H1 (cell line): ENCODE measurements at regions not wholly inside any gene's neighbourhood (a gene's known extent, or its start where the extent isn't known, plus 50 kb on each side); places are given as distances from the start of the nearest gene placed in this dataset.

Source experiments
- CTCF ChIA-PET: fragments of 300-600 bp; sonication (Branson Sonifier 250); formaldehyde crosslinking; loops from one replicate; lab custom pipeline; 2021; ENCODE audit not compliant: partially characterized antibody; lab: Charles Lee
- POLR2A ChIA-PET: fragments of 300-600 bp; sonication (Branson Sonifier 250); formaldehyde crosslinking; loops from one replicate; lab custom pipeline; 2021; ENCODE audit warnings: inconsistent platforms; ENCODE audit not compliant: partially characterized antibody; lab: Charles Lee
- DNase-seq, 2 experiments: peaks; one replicate each; pipeline versions ENCODE4 v3.0.0 to v3.0.0-alpha.2; 2010 to 2022; ENCODE audit warnings: low spot score in 2 of 2, low read depth in 1 of 2, mixed read lengths in 1 of 2
- FAIRE-seq: peaks from 2 replicates; lab custom pipeline; 2011; peaks lifted over from hg19 to GRCh38; lab: Jason Lieb, UNC
- H2AFZ ChIP-seq: 2 replicates; pipeline ENCODE4 v1.8.1; 2012; ENCODE audit warnings: low read length, inconsistent platforms
- H2AK5ac ChIP-seq: 2 replicates; pipeline ENCODE4 v1.6.1; 2013; ENCODE audit warnings: low read depth, low read length
- H2BK120ac ChIP-seq: replicated peaks from 2 replicates; pipeline ENCODE3; 2013; ENCODE audit warnings: low read depth, low read length, inconsistent platforms
- H2BK12ac ChIP-seq: 2 replicates; pipeline ENCODE4 v1.6.1; 2013; ENCODE audit warnings: low read depth, low read length
- H2BK15ac ChIP-seq: 2 replicates; pipeline ENCODE4 v1.6.1; 2013; ENCODE audit warnings: low read length
- H2BK20ac ChIP-seq: 2 replicates; pipeline ENCODE4 v1.6.1; 2013; ENCODE audit warnings: low read length
- H2BK5ac ChIP-seq: 2 replicates; pipeline ENCODE4 v1.6.1; 2013; ENCODE audit warnings: low read depth, low read length
- H3K14ac ChIP-seq: 2 replicates; pipeline ENCODE4 v1.6.1; 2013; ENCODE audit warnings: inconsistent platforms; ENCODE audit not compliant: insufficient read length
- H3K18ac ChIP-seq: 2 replicates; pipeline ENCODE4 v1.6.1; 2013; ENCODE audit warnings: low read length; ENCODE audit errors: extremely low read depth
- H3K23ac ChIP-seq: 2 replicates; pipeline ENCODE4 v1.6.1; 2013; ENCODE audit warnings: inconsistent platforms; ENCODE audit not compliant: insufficient read length
- H3K23me2 ChIP-seq: 2 replicates; pipeline ENCODE4 v1.6.1; 2013; ENCODE audit warnings: low read depth, low read length
- H3K27ac ChIP-seq: 2 replicates; pipeline ENCODE4 v1.6.1; 2011; ENCODE audit warnings: low read depth, low read length, inconsistent platforms
- H3K27me3 ChIP-seq, 4 experiments: replicated peaks in 1 of 4; 1 replicate in 1 of 4; 2 replicates in 3 of 4; pipeline versions ENCODE4 v1.6.1 to v1.8.1; 2011 to 2013; ENCODE audit warnings: low read length in 3 of 4, mild to moderate bottlenecking in 3 of 4, inconsistent platforms in 2 of 4, mixed read lengths in 2 of 4, moderate library complexity in 1 of 4; ENCODE audit not compliant: control insufficient read depth in 3 of 4, insufficient read depth in 3 of 4; ENCODE audit errors: extremely low read depth in 1 of 4
- H3K36me3 ChIP-seq, 4 experiments: 2 replicates each; pipeline versions ENCODE4 v1.6.1 to v1.8.1; 2011 to 2013; ENCODE audit warnings: mild to moderate bottlenecking in 4 of 4, low read length in 3 of 4, moderate library complexity in 2 of 4, control low read depth in 1 of 4, inconsistent platforms in 1 of 4; ENCODE audit not compliant: insufficient read depth in 4 of 4, control insufficient read depth in 2 of 4
- H3K4ac ChIP-seq: replicated peaks from 2 replicates; pipeline ENCODE3; 2013; ENCODE audit warnings: low read length, low read depth, mixed read lengths, inconsistent platforms; ENCODE audit not compliant: insufficient read length
- H3K4me1 ChIP-seq, 4 experiments: replicated peaks in 1 of 4; 1 replicate in 1 of 4; 2 replicates in 3 of 4; pipeline versions ENCODE4 v1.6.1 to v1.8.1; 2011 to 2013; ENCODE audit warnings: low read length in 3 of 4, inconsistent platforms in 2 of 4, mixed read lengths in 1 of 4; ENCODE audit not compliant: insufficient read depth in 4 of 4, control insufficient read depth in 3 of 4
- H3K4me2 ChIP-seq, 2 experiments: 2 replicates each; pipeline versions ENCODE4 v1.6.1 to v1.8.1; 2011 to 2013; ENCODE audit warnings: low read depth in 2 of 2, low read length in 2 of 2, control low read depth in 1 of 2, inconsistent platforms in 1 of 2, mild to moderate bottlenecking in 1 of 2; ENCODE audit not compliant: insufficient read depth in 1 of 2
- H3K4me3 ChIP-seq, 4 experiments: fragments of 200-600, 300-600 bp in 1 of 4; sonication (generic), shearing (Covaris generic), sonication (Bioruptor Twin) in 1 of 4; 2 replicates each; pipeline versions ENCODE4 v1.5.1 to v1.8.1; 2011 to 2016; ENCODE audit warnings: low read length in 4 of 4, low read depth in 3 of 4, control low read depth in 2 of 4, inconsistent platforms in 2 of 4, mild to moderate bottlenecking in 2 of 4, mixed read lengths in 1 of 4, moderate library complexity in 1 of 4; ENCODE audit not compliant: insufficient read depth in 2 of 4; ENCODE audit errors: extremely low read depth in 1 of 4
- H3K56ac ChIP-seq: replicated peaks from 2 replicates; pipeline ENCODE3; 2013; ENCODE audit warnings: low read depth, mild to moderate bottlenecking, mixed read lengths, low read length, inconsistent platforms; ENCODE audit not compliant: insufficient read length
- H3K79me1 ChIP-seq: 2 replicates; pipeline ENCODE4 v1.6.1; 2013; ENCODE audit warnings: low read depth, low read length, control low read depth
- H3K79me2 ChIP-seq, 2 experiments: 2 replicates each; pipeline versions ENCODE4 v1.6.1 to v1.8.1; 2012 to 2013; ENCODE audit warnings: low read length in 2 of 2, mild to moderate bottlenecking in 2 of 2, inconsistent platforms in 1 of 2; ENCODE audit not compliant: insufficient read depth in 2 of 2, control insufficient read depth in 1 of 2
- H3K9ac ChIP-seq, 4 experiments: replicated peaks in 1 of 4; 1 replicate in 1 of 4; 2 replicates in 3 of 4; pipeline versions ENCODE4 v1.6.1 to v1.8.1; 2011 to 2013; ENCODE audit warnings: low read depth in 3 of 4, low read length in 3 of 4, control low read depth in 2 of 4, mild to moderate bottlenecking in 2 of 4, moderate library complexity in 2 of 4, inconsistent platforms in 1 of 4; ENCODE audit errors: extremely low read depth in 1 of 4
- H3K9me3 ChIP-seq, 2 experiments: 2 replicates each; pipeline versions ENCODE4 v1.6.1 to v1.8.1; 2012 to 2013; ENCODE audit warnings: mild to moderate bottlenecking in 2 of 2, moderate library complexity in 2 of 2, control low read depth in 1 of 2, inconsistent platforms in 1 of 2, low read depth in 1 of 2, low read length in 1 of 2, mixed read lengths in 1 of 2; ENCODE audit not compliant: insufficient read depth in 2 of 2
- H4K20me1 ChIP-seq, 2 experiments: replicated peaks in 1 of 2; 2 replicates each; pipeline versions ENCODE3 to v1.8.1; 2011 to 2013; ENCODE audit warnings: inconsistent platforms in 2 of 2, low read length in 2 of 2, mild to moderate bottlenecking in 1 of 2; ENCODE audit not compliant: insufficient read depth in 2 of 2, control insufficient read depth in 1 of 2
- H4K5ac ChIP-seq: 2 replicates; pipeline ENCODE4 v1.6.1; 2013; ENCODE audit warnings: low read length, low read depth, mixed read lengths, inconsistent platforms; ENCODE audit not compliant: insufficient read length
- H4K8ac ChIP-seq: 2 replicates; pipeline ENCODE4 v1.8.0; 2013; ENCODE audit warnings: mild to moderate bottlenecking, moderate library complexity, low read length, inconsistent platforms; ENCODE audit not compliant: insufficient read depth; ENCODE audit errors: extremely low read depth
- H4K91ac ChIP-seq: replicated peaks from 2 replicates; pipeline ENCODE3; 2013; ENCODE audit warnings: low read length, mixed read lengths, inconsistent platforms; ENCODE audit not compliant: insufficient read length
- ASH2L ChIP-seq: fragments of 200-600, 300-600 bp; sonication (generic); IDR thresholded peaks from one replicate; pipeline ENCODE4 v1.7.1; 2017; ENCODE audit warnings: low read length
- BRCA1 ChIP-seq: IDR thresholded peaks from 2 replicates; pipeline ENCODE4 v1.6.1; 2012; ENCODE audit warnings: low read depth, low read length, improper control_type of control experiment
- CBX5 ChIP-seq: fragments of 300-800, 300-1000 bp; sonication (generic); IDR thresholded peaks from 2 replicates; pipeline ENCODE4 v1.7.1; 2016; ENCODE audit warnings: antibody characterized with exemption, low read length, low read depth
- CREB1 ChIP-seq: IDR thresholded peaks from 2 replicates; pipeline ENCODE4 v1.6.1; 2012; ENCODE audit warnings: inconsistent platforms
- GABPA ChIP-seq: IDR thresholded peaks from 2 replicates; pipeline ENCODE4 v1.6.1; 2011; ENCODE audit warnings: mild to moderate bottlenecking, low read length, moderate library complexity, borderline replicate concordance; ENCODE audit not compliant: insufficient read depth
- JUN ChIP-seq: IDR thresholded peaks from 2 replicates; pipeline ENCODE4 v1.6.1; 2011; ENCODE audit warnings: low read depth, mild to moderate bottlenecking, improper control_type of control experiment, low read length
- KDM1A ChIP-seq: fragments of 200-600, 300-600 bp; sonication (generic); IDR thresholded peaks from 2 replicates; pipeline ENCODE4 v1.7.1; 2016; ENCODE audit warnings: mild to moderate bottlenecking, low read length, borderline replicate concordance
- KDM5A ChIP-seq: fragments of 200-600 bp; IDR thresholded peaks from 2 replicates; pipeline ENCODE4 v1.7.1; 2012; ENCODE audit warnings: mild to moderate bottlenecking, low read length, inconsistent platforms, mixed read lengths
- MAX ChIP-seq: IDR thresholded peaks from 2 replicates; pipeline ENCODE4 v1.6.1; 2012; ENCODE audit warnings: inconsistent platforms
- POLR2AphosphoS5 ChIP-seq: IDR thresholded peaks from 2 replicates; pipeline ENCODE4 v1.6.1; 2011; ENCODE audit warnings: low read depth, low read length
- RNF2 ChIP-seq: fragments of 200-900, 300-1000 bp; sonication (generic); IDR thresholded peaks from 2 replicates; pipeline ENCODE4 v1.7.1; 2016; ENCODE audit warnings: borderline replicate concordance, low read depth, mild to moderate bottlenecking, antibody characterized with exemption, low read length; ENCODE audit not compliant: poor library complexity, severe bottlenecking; ENCODE audit errors: missing control alignments
- SIRT6 ChIP-seq: IDR thresholded peaks from one replicate; pipeline ENCODE4 v1.7.1; 2012; ENCODE audit warnings: low read length, inconsistent platforms
- SP1 ChIP-seq: IDR thresholded peaks from 2 replicates; pipeline ENCODE4 v1.6.1; 2011; ENCODE audit warnings: low read depth, low read length
- SP4 ChIP-seq: IDR thresholded peaks from 2 replicates; pipeline ENCODE4 v1.6.1; 2012; ENCODE audit warnings: low read length, inconsistent platforms
- SRF ChIP-seq: IDR thresholded peaks from 2 replicates; pipeline ENCODE4 v1.6.1; 2011; ENCODE audit warnings: mild to moderate bottlenecking, low read depth, low read length, moderate library complexity
- ZNF274 ChIP-seq: IDR thresholded peaks from 2 replicates; pipeline ENCODE4 v1.7.0; 2012; ENCODE audit warnings: low read length, borderline replicate concordance; ENCODE audit errors: extremely low read depth
- WGBS, 2 experiments: shearing (Covaris generic) in 1 of 2; methylation state at CpG; one replicate each; pipeline versions ENCODE4 v1.1.6 to v1.1.7; 2013 to 2015; ENCODE audit warnings: low lambda C conversion rate in 2 of 2, mixed read lengths in 2 of 2, inconsistent platforms in 1 of 2, low coverage in 1 of 2, missing lambda C conversion rate in 1 of 2; ENCODE audit not compliant: insufficient replicate concordance in 2 of 2, insufficient coverage in 1 of 2, insufficient read length in 1 of 2; ENCODE audit errors: extremely low coverage in 1 of 2, missing lambda C conversion rate in 1 of 2; 5-methylcytosine and 5-hydroxymethylcytosine counted together

- Histone ChIP-seq H3K56ac (no peak overlapping the region), H4K8ac (no peak overlapping the region), H3K23ac (no peak overlapping the region), H3K79me2 (no peaks in the 10 kb centered on the region), H4K20me1 (no peaks in the 10 kb centered on the region), H3K23me2 (no peaks in the 10 kb centered on the region), H3K27me3 (no peaks in the 10 kb centered on the region), H2BK20ac (no peak overlapping the region), H3K4me1 (peaks cover 0 to 6% (median 4%) of the 10 kb centered on the region in 4 experiments; a peak in 5 of 7 replicates), H3K9me3 (no peaks in the 10 kb centered on the region; a peak in 1 of 4 replicates), H2AFZ (no peak overlapping the region), H3K18ac (no peak overlapping the region), H3K27ac (no peak overlapping the region), H3K9ac (no peak overlapping the region), H2BK120ac (no peak overlapping the region), H4K91ac (no peak overlapping the region), H3K4me2 (no peak overlapping the region), H2BK12ac (no peak overlapping the region), H3K79me1 (no peaks in the 10 kb centered on the region), H3K4me3 (no peak overlapping the region), H3K14ac (no peak overlapping the region), H3K4ac (no peak overlapping the region), H2BK15ac (no peak overlapping the region), H3K36me3 (no peaks in the 10 kb centered on the region), H2AK5ac (no peak overlapping the region), H2BK5ac (no peak overlapping the region), H4K5ac (no peak overlapping the region)
- ChIA-PET POLR2A (no interaction called here), CTCF (interaction anchor here (0.8 to 7.9 kb wide), 8 partner anchors 9 to 182 kb away, joined by 3 to 76 read pairs (median 3); no protein-coding TSS in a partner anchor)
- no peak for DNase-seq
- no peak for FAIRE-seq
- TF ChIP-seq SP4 = no peak
- TF ChIP-seq SRF = no peak
- no peak for TF ChIP-seq CBX5
- TF ChIP-seq BRCA1 = no peak
- TF ChIP-seq SIRT6 = no peak
- TF ChIP-seq CREB1 = no peak
- TF ChIP-seq KDM5A = no peak
- no peak for TF ChIP-seq RNF2
- TF ChIP-seq ASH2L = no peak
- TF ChIP-seq KDM1A = no peak
- no peak for TF ChIP-seq SP1
- TF ChIP-seq POLR2AphosphoS5 = no peak
- TF ChIP-seq ZNF274 = no peak
- no peak for TF ChIP-seq JUN
- TF ChIP-seq MAX = no peak
- no peak for TF ChIP-seq GABPA
- 90% methylated on average over 4 of the region's 4 CpGs; no CpG with 5 or more reads in 1 of the 2 experiments for WGBS, 2 experiments
These were observed 615.8 kb downstream of the BNC2 start for GRCh38 chr9:16254674-16255073.
